ENCODE measurements at regions not wholly inside any gene's neighbourhood (a gene's known extent, or its start where the extent isn't known, plus 50 kb on each side); places are given as distances from the start of the nearest gene placed in this dataset.

GRCh38 chr4:145427991-145428390 is 53.7 kb upstream of the SMAD1 start:
- no peak for DNase-seq

- no peak for DNase-seq
These were observed 54.4 kb upstream of the SMAD1 start for GRCh38 chr4:145427221-145427620.

- DNase-seq: no peak
These were observed 58.5 kb upstream of the SMAD1 start for GRCh38 chr4:145423017-145423708.

- DNase-seq: no peak
These were observed 60.9 kb upstream of the SMAD1 start for GRCh38 chr4:145420595-145421214.

- no peak for DNase-seq
These were observed 62.9 kb upstream of the SMAD1 start for GRCh38 chr4:145418739-145419138.

GRCh38 chr4:145417348-145418130 is 64.1 kb upstream of the SMAD1 start:
- DNase-seq: no peak

- DNase-seq: no peak
These were observed 66.8 kb upstream of the SMAD1 start for GRCh38 chr4:145414841-145415240.

- DNase-seq: no peak
These were observed 67.4 kb upstream of the SMAD1 start for GRCh38 chr4:145414226-145414625.

GRCh38 chr4:145406970-145407369 is 74.7 kb upstream of the SMAD1 start:
- DNase-seq: no peak

GRCh38 chr4:145404761-145405160 is 76.9 kb upstream of the SMAD1 start:
- DNase-seq: no peak

GRCh38 chr4:145396581-145396980 is 85.1 kb upstream of the SMAD1 start:
- no peak for DNase-seq

GRCh38 chr4:145390571-145390970 is 91.1 kb upstream of the SMAD1 start:
- no peak for DNase-seq

GRCh38 chr4:145389550-145389949 is 92.1 kb upstream of the SMAD1 start:
- DNase-seq: no peak

- DNase-seq: no peak
These were observed 93.6 kb upstream of the SMAD1 start for GRCh38 chr4:145388043-145388442.

GRCh38 chr4:145387079-145387478 is 94.6 kb upstream of the SMAD1 start:
- no peak for DNase-seq

GRCh38 chr4:145381163-145381562 is 100.5 kb upstream of the SMAD1 start:
- DNase-seq: no peak

GRCh38 chr4:145380123-145380522 is 101.5 kb upstream of the SMAD1 start:
- no peak for DNase-seq

GRCh38 chr4:145375416-145375815 is 106.2 kb upstream of the SMAD1 start:
- DNase-seq: no peak

GRCh38 chr4:145352438-145353145 is 129.1 kb upstream of the SMAD1 start:
- DNase-seq: no peak

GRCh38 chr4:145351922-145352321 is 129.7 kb upstream of the SMAD1 start:
- DNase-seq: no peak

GRCh38 chr4:145351162-145351561 is 130.5 kb upstream of the SMAD1 start:
- DNase-seq: no peak

- no peak for DNase-seq
These were observed 133.4 kb upstream of the SMAD1 start for GRCh38 chr4:145348291-145348690.

GRCh38 chr4:145347684-145348083 is 134.0 kb upstream of the SMAD1 start:
- no peak for DNase-seq
